ENCODE measurements at regions not wholly inside any gene's neighbourhood (a gene's known extent, or its start where the extent isn't known, plus 50 kb on each side); places are given as distances from the start of the nearest gene placed in this dataset.

DNA sequence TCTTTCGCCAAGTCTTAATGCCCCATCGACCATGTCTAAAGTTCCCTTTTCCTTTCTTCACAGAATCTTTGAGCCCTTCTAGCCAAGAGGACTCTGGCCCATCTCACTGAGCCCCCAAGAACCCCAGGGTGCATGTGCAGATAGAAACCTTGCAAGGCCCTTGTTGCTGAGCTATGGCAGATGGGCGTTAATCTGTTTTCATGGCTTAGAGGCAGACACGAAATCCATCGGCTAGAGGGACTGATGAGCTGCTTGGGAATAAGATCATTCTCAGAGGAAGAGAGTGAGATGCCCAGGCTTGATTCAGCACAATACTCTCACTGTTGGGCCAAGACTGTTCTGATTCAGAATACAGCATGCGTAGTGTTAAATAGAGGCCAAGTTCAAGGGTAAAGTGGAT lies 262.5 kb upstream of the C9orf72 start:
- TF ChIP-seq CTCF (conservative IDR thresholded peaks at IDR 0.05 in 1 of 2, IDR thresholded peaks at IDR 0.05 in 1 of 2; ENCODE audit: extremely low read depth in 1 of 2, insufficient read depth in 1 of 2, low read depth in 1 of 2, low read length in 2 of 2) (no peak), EZH2 (IDR thresholded peaks at IDR 0.05; ENCODE audit: borderline replicate concordance, low read length) (no peak)

Data from mammary epithelial cell (primary cell).